ENCODE measurements at regions not wholly inside any gene's neighbourhood (a gene's known extent, or its start where the extent isn't known, plus 50 kb on each side); places are given as distances from the start of the nearest gene placed in this dataset.

GRCh38 chr20:6426287-6426891 is 303.6 kb upstream of the FERMT1 start:
- intact Hi-C loops (cut with micrococcal nuclease) = no loop called here

GRCh38 chr20:6421321-6422248 is 298.8 kb upstream of the FERMT1 start:
- intact Hi-C loops (cut with micrococcal nuclease) = no loop called here

- intact Hi-C loops (cut with micrococcal nuclease) = no loop called here
Observed at GRCh38 chr20:6420336-6420735, 297.5 kb upstream of the FERMT1 start.

- intact Hi-C loops (cut with micrococcal nuclease) = no loop called here
Observed at GRCh38 chr20:6418732-6419131, 295.9 kb upstream of the FERMT1 start.

GRCh38 chr20:6416371-6416770 is 293.5 kb upstream of the FERMT1 start:
- intact Hi-C loops (cut with micrococcal nuclease) = no loop called here

- intact Hi-C loops (cut with micrococcal nuclease) = no loop called here
Observed at GRCh38 chr20:6411651-6412050, 288.8 kb upstream of the FERMT1 start.

GRCh38 chr20:6410721-6411120 is 287.9 kb upstream of the FERMT1 start:
- intact Hi-C loops (cut with micrococcal nuclease) = no loop called here

GRCh38 chr20:6407163-6407562 is 284.3 kb upstream of the FERMT1 start:
- intact Hi-C loops (cut with micrococcal nuclease) = no loop called here

GRCh38 chr20:6401893-6402557 is 279.2 kb upstream of the FERMT1 start:
- intact Hi-C loops (cut with micrococcal nuclease) = no loop called here

- intact Hi-C loops (cut with micrococcal nuclease) = no loop called here
Observed at GRCh38 chr20:6397115-6397514, 274.3 kb upstream of the FERMT1 start.

GRCh38 chr20:6395695-6396094 is 272.9 kb upstream of the FERMT1 start:
- intact Hi-C loops (cut with micrococcal nuclease) = no loop called here

GRCh38 chr20:6388671-6389197 is 265.9 kb upstream of the FERMT1 start:
- intact Hi-C loops (cut with micrococcal nuclease) = no loop called here

- intact Hi-C loops (cut with micrococcal nuclease) = no loop called here
Observed at GRCh38 chr20:6384956-6385486, 262.2 kb upstream of the FERMT1 start.

- intact Hi-C loops (cut with micrococcal nuclease) = no loop called here
Observed at GRCh38 chr20:6384380-6384779, 261.6 kb upstream of the FERMT1 start.

- intact Hi-C loops (cut with micrococcal nuclease) = no loop called here
Observed at GRCh38 chr20:6381887-6382286, 259.1 kb upstream of the FERMT1 start.

GRCh38 chr20:6362245-6362644 is 239.4 kb upstream of the FERMT1 start:
- intact Hi-C loops (cut with micrococcal nuclease) = no loop called here

GRCh38 chr20:6360766-6361165 is 237.9 kb upstream of the FERMT1 start:
- intact Hi-C loops (cut with micrococcal nuclease) = no loop called here

GRCh38 chr20:6355754-6356451 is 233.1 kb upstream of the FERMT1 start:
- intact Hi-C loops (cut with micrococcal nuclease) = no loop called here

- intact Hi-C loops (cut with micrococcal nuclease) = no loop called here
Observed at GRCh38 chr20:6348908-6349307, 226.1 kb upstream of the FERMT1 start.

GRCh38 chr20:6347916-6348315 is 225.1 kb upstream of the FERMT1 start:
- intact Hi-C loops (cut with micrococcal nuclease) = no loop called here

GRCh38 chr20:6341491-6341890 is 218.7 kb upstream of the FERMT1 start:
- intact Hi-C loops (cut with micrococcal nuclease) = no loop called here

All from T-helper 1 cell treated with Interleukin-12 subunit alpha and Interleukin-12 subunit beta and Interleukin-4 antibody, amounts not matched to agents 30 ng/mL and 1 ng/mL, for 36 hours (primary cell).